Parathyroid adenoma (tissue), 2 donors: ENCODE measurements at regions not wholly inside any gene's neighbourhood (a gene's known extent, or its start where the extent isn't known, plus 50 kb on each side); places are given as distances from the start of the nearest gene placed in this dataset.

ENCODE experiments used
- H2AFZ ChIP-seq: fragments of 300-600 bp; sonication (generic); one replicate; pipeline ENCODE4 v1.7.0; 2017; ENCODE audit warnings: antibody characterized with exemption, mild to moderate bottlenecking
- H3K27ac ChIP-seq: fragments of 300-600 bp; sonication (generic); one replicate; pipeline ENCODE4 v1.7.0; 2017
- H3K27me3 ChIP-seq: fragments of 300-600 bp; sonication (generic); one replicate; pipeline ENCODE4 v1.7.0; 2017; ENCODE audit warnings: low read length; ENCODE audit not compliant: control insufficient read depth, insufficient read depth
- H3K36me3 ChIP-seq: fragments of 300-600 bp; sonication (generic); one replicate; pipeline ENCODE4 v1.7.0; 2017; ENCODE audit warnings: low read length; ENCODE audit not compliant: control insufficient read depth, insufficient read depth
- H3K4me1 ChIP-seq: fragments of 300-600 bp; sonication (generic); one replicate; pipeline ENCODE4 v1.7.0; 2017; ENCODE audit warnings: control low read depth
- H3K4me2 ChIP-seq: fragments of 300-600 bp; sonication (generic); one replicate; pipeline ENCODE4 v1.7.0; 2017; ENCODE audit warnings: low read length
- H3K4me3 ChIP-seq: fragments of 300-600 bp; sonication (generic); one replicate; pipeline ENCODE4 v1.7.0; 2017; ENCODE audit warnings: low read depth, low read length
- H3K79me2 ChIP-seq: fragments of 300-600 bp; sonication (generic); one replicate; pipeline ENCODE4 v1.7.0; 2017; ENCODE audit warnings: control low read depth
- H3K9ac ChIP-seq: fragments of 300-600 bp; sonication (generic); one replicate; pipeline ENCODE4 v1.7.0; 2017; ENCODE audit warnings: mild to moderate bottlenecking
- H3K9me3 ChIP-seq: fragments of 300-600 bp; sonication (generic); one replicate; pipeline ENCODE4 v1.7.0; 2017; ENCODE audit warnings: low read length; ENCODE audit not compliant: control insufficient read depth
- TF ChIP-seq, protein P1 (sequence below): fragments of 300-600 bp; sonication (generic); IDR thresholded peaks from one replicate; pipeline ENCODE4 v1.7.0; 2017; ENCODE audit warnings: antibody characterized with exemption, mild to moderate bottlenecking
- donor health status: primary hyperparathyroidism.

DNA sequence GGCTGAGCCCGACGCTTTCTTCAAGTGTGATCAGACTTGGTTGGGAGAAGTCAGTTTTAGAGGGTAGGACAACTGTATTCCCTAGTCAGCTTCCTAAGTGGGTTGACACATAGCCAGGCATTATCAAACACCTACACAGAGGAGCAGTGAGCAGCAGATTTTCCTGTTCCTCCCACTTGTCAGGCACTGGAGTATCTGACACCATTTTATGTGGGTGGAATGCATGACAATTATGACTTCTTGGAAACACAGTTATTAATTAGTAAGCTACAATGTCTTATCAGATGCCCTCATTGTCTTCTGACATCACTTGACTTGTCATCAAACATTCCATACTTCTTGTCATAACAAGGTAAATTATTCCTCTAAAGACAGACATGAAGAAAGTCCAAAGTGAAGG lies 124.9 kb downstream of the IRX2 start:
- Histone ChIP-seq H3K4me2 (no peak overlapping the region), H3K27me3 (no peaks in the 10 kb centered on the region), H3K79me2 (no peaks in the 10 kb centered on the region), H3K27ac (no peak overlapping the region), H3K9me3 (no peaks in the 10 kb centered on the region), H3K4me1 (no peaks in the 10 kb centered on the region), H3K36me3 (no peaks in the 10 kb centered on the region), H3K4me3 (no peak overlapping the region), H2AFZ (no peak overlapping the region), H3K9ac (no peak overlapping the region)
- TF ChIP-seq, protein P1, sequence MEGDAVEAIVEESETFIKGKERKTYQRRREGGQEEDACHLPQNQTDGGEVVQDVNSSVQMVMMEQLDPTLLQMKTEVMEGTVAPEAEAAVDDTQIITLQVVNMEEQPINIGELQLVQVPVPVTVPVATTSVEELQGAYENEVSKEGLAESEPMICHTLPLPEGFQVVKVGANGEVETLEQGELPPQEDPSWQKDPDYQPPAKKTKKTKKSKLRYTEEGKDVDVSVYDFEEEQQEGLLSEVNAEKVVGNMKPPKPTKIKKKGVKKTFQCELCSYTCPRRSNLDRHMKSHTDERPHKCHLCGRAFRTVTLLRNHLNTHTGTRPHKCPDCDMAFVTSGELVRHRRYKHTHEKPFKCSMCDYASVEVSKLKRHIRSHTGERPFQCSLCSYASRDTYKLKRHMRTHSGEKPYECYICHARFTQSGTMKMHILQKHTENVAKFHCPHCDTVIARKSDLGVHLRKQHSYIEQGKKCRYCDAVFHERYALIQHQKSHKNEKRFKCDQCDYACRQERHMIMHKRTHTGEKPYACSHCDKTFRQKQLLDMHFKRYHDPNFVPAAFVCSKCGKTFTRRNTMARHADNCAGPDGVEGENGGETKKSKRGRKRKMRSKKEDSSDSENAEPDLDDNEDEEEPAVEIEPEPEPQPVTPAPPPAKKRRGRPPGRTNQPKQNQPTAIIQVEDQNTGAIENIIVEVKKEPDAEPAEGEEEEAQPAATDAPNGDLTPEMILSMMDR = no peak

DNA sequence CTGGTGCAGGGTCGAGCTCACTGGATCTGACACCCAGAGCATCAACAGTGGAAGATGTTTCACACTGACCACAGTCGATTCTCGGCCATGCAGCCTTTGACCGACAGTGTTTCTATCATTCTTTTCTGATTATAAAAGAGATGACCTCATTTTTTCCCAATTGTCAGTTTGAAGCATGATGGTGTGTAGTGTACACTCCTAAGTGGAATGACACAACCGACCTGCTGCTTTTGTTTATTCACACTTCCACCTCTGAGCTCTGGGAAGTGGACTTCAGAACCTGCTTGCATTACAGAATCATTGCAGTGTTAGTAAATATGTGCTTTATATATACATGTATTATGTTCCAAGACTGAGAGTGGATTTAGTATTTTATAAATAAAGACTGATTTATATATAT lies 128.6 kb downstream of the IRX2 start:
- TF ChIP-seq, protein P1 = no peak
- H3K36me3 ChIP-seq = no peaks in the 10 kb centered on the region
- H3K79me2 ChIP-seq = no peaks in the 10 kb centered on the region
- H3K4me2 ChIP-seq = no peak overlapping the region
- H3K27me3 ChIP-seq = no peaks in the 10 kb centered on the region
- no peak overlapping the region for H3K27ac ChIP-seq
- H2AFZ ChIP-seq = no peak overlapping the region
- H3K9me3 ChIP-seq = no peaks in the 10 kb centered on the region
- no peak overlapping the region for H3K9ac ChIP-seq
- no peak overlapping the region for H3K4me3 ChIP-seq
- no peaks in the 10 kb centered on the region for H3K4me1 ChIP-seq

DNA sequence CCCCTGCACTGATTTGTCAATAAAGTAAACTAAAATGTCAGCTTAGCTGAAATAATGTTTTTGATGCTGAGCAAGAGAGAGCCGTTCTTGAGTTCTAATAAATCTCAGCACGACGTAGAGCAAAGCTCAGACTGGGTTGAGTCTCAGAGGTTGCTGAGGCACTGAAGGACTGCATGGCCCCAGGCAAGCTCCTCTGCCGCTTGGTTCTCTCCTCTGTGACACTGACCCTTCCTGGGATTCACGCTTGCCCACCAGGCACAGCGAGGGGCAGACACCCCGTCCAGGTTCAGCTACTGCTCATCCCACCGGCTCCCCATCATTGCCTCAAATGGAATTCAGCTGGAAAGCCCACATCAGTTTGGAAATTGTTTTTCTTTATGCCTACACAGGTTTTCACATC lies 129.8 kb downstream of the IRX2 start:
- Histone ChIP-seq H3K36me3 (no peaks in the 10 kb centered on the region), H3K9me3 (no peaks in the 10 kb centered on the region), H3K79me2 (no peaks in the 10 kb centered on the region), H3K4me3 (no peak overlapping the region), H2AFZ (no peak overlapping the region), H3K27ac (no peak overlapping the region), H3K27me3 (no peaks in the 10 kb centered on the region), H3K4me2 (no peak overlapping the region), H3K4me1 (no peaks in the 10 kb centered on the region), H3K9ac (no peak overlapping the region)
- TF ChIP-seq, protein P1 = no peak

DNA sequence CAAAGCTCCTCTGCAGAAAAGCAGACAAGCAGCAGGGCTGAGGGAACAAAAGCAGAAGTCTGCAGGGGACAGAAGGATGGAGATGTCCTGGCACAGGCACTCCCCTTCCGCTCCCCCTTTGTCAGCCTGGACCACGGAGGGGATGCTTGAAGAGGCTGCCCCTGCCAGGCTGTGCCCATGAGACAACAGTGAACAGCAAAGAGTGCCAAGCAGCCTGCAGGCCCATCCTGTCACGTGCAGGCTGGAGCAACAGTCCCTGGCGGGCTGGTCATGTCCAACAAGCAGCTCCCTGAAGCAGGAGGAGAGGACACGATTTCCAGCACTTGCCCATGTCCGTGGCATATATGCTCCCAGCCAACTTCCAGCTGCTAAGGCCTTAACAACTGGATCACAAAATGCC lies 132.3 kb downstream of the IRX2 start:
- Histone ChIP-seq H3K4me1 (no peaks in the 10 kb centered on the region), H3K27me3 (no peaks in the 10 kb centered on the region), H3K9me3 (no peaks in the 10 kb centered on the region), H3K4me3 (no peak overlapping the region), H3K4me2 (no peak overlapping the region), H2AFZ (no peak overlapping the region), H3K9ac (no peak overlapping the region), H3K27ac (no peak overlapping the region), H3K79me2 (no peaks in the 10 kb centered on the region), H3K36me3 (no peaks in the 10 kb centered on the region)
- TF ChIP-seq, protein P1 = no peak

DNA sequence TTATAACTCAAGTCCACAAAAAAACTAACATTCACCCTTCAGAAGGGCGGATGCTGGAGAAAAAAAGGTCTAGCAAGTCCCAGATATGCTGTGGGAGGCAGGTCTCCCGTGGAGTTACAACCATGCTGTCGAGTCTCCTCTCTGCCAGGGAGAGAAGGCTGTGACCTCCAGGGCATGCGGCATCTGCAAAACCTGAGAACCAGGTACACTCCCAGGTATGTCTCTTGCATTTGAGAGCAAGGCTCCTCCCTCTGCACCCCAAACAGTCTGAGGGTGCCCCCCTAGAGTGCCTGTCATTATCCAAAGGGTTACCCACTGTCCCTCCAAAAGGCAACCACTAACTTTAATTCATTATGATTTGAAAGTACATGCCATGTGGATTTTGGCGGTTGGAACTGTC lies 134.0 kb downstream of the IRX2 start:
- H3K9ac ChIP-seq = no peak overlapping the region
- H3K9me3 ChIP-seq = no peaks in the 10 kb centered on the region
- H3K79me2 ChIP-seq = no peaks in the 10 kb centered on the region
- no peaks in the 10 kb centered on the region for H3K4me1 ChIP-seq
- H2AFZ ChIP-seq = no peak overlapping the region
- TF ChIP-seq, protein P1 = no peak
- H3K36me3 ChIP-seq = no peaks in the 10 kb centered on the region
- no peak overlapping the region for H3K4me2 ChIP-seq
- H3K27ac ChIP-seq = no peak overlapping the region
- H3K27me3 ChIP-seq = no peaks in the 10 kb centered on the region
- H3K4me3 ChIP-seq = no peak overlapping the region
